DND-41 (cell line): ENCODE measurements at regions not wholly inside any gene's neighbourhood (a gene's known extent, or its start where the extent isn't known, plus 50 kb on each side); places are given as distances from the start of the nearest gene placed in this dataset.
"Not testable (repeated sequence)": the region's sequence is repeated elsewhere in the genome, so short reads cannot be mapped to it uniquely, and the experiment has no call there.

Experiments
- ATAC-seq: fragments of 200-7000 bp; cut with Tn5 transposase; 3 replicates; pipeline ENCODE4 v1.9.1; 2021; ENCODE audit warnings: low read depth; ENCODE audit not compliant: insufficient read depth
- DNase-seq: peaks from one replicate; pipeline ENCODE4 v3.0.0-alpha.2; 2020
- H2AFZ ChIP-seq: 2 replicates; pipeline ENCODE4 v1.6.0; 2012; ENCODE audit warnings: low read depth, low read length
- H3K27ac ChIP-seq: 2 replicates; pipeline ENCODE4 v1.5.1; 2012; ENCODE audit warnings: low read length, inconsistent platforms
- H3K27me3 ChIP-seq: fragments of 200-600 bp; sonication (generic); 2 replicates; pipeline ENCODE4 v1.6.0; 2012; ENCODE audit warnings: low read length, mild to moderate bottlenecking, inconsistent platforms; ENCODE audit not compliant: insufficient read depth, poor library complexity
- H3K36me3 ChIP-seq: 2 replicates; pipeline ENCODE4 v1.5.1; 2012; ENCODE audit warnings: low read length, inconsistent platforms; ENCODE audit not compliant: insufficient read depth
- H3K4me1 ChIP-seq: 2 replicates; pipeline ENCODE4 v1.5.1; 2012; ENCODE audit warnings: mild to moderate bottlenecking, low read length; ENCODE audit not compliant: insufficient read depth
- H3K4me2 ChIP-seq: 2 replicates; pipeline ENCODE4 v1.6.0; 2012; ENCODE audit warnings: mild to moderate bottlenecking, moderate library complexity, low read length, inconsistent platforms; ENCODE audit not compliant: insufficient read depth
- H3K4me3 ChIP-seq, 2 experiments: fragments of 200-600 bp in 1 of 2; shearing (Covaris generic) in 1 of 2; 2 replicates each; pipeline ENCODE4 v1.5.1; 2012 to 2016; ENCODE audit warnings: inconsistent platforms in 2 of 2, low read length in 2 of 2, mild to moderate bottlenecking in 2 of 2, low read depth in 1 of 2, moderate library complexity in 1 of 2
- H3K79me2 ChIP-seq: 2 replicates; pipeline ENCODE4 v1.6.0; 2012; ENCODE audit warnings: low read length, inconsistent platforms; ENCODE audit not compliant: insufficient read depth
- H3K9ac ChIP-seq: 2 replicates; pipeline ENCODE4 v1.6.0; 2012; ENCODE audit warnings: low read depth, mild to moderate bottlenecking, inconsistent platforms, low read length, moderate library complexity
- H3K9me3 ChIP-seq: 2 replicates; pipeline ENCODE4 v1.5.1; 2012; ENCODE audit warnings: low read length, moderate library complexity, mild to moderate bottlenecking, inconsistent platforms; ENCODE audit not compliant: insufficient read depth, severe bottlenecking
- H4K20me1 ChIP-seq: 2 replicates; pipeline ENCODE4 v1.6.0; 2012; ENCODE audit warnings: low read length; ENCODE audit not compliant: insufficient read depth
- EZH2 ChIP-seq: IDR thresholded peaks from 3 replicates; pipeline ENCODE4 v1.6.1; 2012; ENCODE audit warnings: borderline replicate concordance, low read depth, mild to moderate bottlenecking, moderate library complexity, low read length, inconsistent platforms; ENCODE audit not compliant: severe bottlenecking
- TF ChIP-seq, protein P1 (sequence below): IDR thresholded peaks from 2 replicates; pipeline ENCODE4 v1.5.1; 2012; ENCODE audit warnings: borderline replicate concordance, low read length, moderate library complexity, mild to moderate bottlenecking; ENCODE audit not compliant: poor library complexity, severe bottlenecking; ENCODE audit errors: extremely low read depth

DNA sequence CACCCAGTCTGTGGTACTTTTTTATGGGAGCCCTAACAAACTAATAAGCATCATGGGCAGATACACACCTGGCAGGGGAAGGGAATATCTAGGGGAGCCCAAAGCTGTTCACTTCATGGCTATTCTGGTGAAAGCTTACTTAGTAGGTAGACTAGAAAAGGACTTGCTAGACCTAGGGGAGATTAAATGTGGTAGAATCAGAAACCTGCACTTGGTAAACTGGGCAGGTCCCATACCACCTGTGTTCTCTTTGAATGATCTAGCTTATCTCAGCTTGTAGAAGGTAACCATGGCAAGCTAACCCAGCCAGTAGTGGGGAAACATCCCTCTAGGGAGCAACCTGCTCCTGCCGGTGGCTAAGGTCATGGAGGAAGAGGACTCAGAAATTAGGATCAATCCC is 113.9 kb upstream of the TMTC4 start:
- H3K4me1 ChIP-seq, result no peaks in the 10 kb centered on the region

DNA sequence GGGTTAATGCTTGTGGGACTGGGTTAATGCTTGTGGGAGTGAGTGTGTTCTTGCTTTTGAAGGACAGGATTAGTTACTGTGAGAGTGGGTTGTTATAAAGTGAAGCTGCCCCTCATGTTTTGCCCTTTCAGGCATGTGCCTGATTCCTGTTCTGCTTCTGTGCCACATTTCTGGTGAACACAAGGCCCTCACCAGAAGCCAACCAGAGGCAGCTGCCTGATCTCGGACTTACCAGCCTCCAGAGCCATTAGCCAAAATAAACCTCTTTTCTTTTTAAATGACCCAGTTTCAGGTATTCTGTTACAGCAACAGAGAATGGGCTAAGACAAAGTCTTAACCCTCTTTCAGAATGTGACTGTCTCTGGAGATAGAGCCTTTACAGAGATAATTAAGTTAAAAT is 113.3 kb upstream of the TMTC4 start:
- no peak overlapping the region for H3K4me3 ChIP-seq
- DNase-seq (no peak), ATAC-seq (no peak)
- H3K4me2 ChIP-seq, result no peak overlapping the region
- no peaks in the 10 kb centered on the region for H3K36me3 ChIP-seq
- no peak overlapping the region for H3K27ac ChIP-seq
- no peaks in the 10 kb centered on the region for H3K9me3 ChIP-seq
- no peaks in the 10 kb centered on the region for H3K79me2 ChIP-seq
- H4K20me1 ChIP-seq, result no peaks in the 10 kb centered on the region
- no peaks in the 10 kb centered on the region for H3K4me1 ChIP-seq
- peaks cover 3% of the 10 kb centered on the region for H3K27me3 ChIP-seq
- no peak overlapping the region for H2AFZ ChIP-seq
- TF ChIP-seq, protein P1, sequence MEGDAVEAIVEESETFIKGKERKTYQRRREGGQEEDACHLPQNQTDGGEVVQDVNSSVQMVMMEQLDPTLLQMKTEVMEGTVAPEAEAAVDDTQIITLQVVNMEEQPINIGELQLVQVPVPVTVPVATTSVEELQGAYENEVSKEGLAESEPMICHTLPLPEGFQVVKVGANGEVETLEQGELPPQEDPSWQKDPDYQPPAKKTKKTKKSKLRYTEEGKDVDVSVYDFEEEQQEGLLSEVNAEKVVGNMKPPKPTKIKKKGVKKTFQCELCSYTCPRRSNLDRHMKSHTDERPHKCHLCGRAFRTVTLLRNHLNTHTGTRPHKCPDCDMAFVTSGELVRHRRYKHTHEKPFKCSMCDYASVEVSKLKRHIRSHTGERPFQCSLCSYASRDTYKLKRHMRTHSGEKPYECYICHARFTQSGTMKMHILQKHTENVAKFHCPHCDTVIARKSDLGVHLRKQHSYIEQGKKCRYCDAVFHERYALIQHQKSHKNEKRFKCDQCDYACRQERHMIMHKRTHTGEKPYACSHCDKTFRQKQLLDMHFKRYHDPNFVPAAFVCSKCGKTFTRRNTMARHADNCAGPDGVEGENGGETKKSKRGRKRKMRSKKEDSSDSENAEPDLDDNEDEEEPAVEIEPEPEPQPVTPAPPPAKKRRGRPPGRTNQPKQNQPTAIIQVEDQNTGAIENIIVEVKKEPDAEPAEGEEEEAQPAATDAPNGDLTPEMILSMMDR, result no peak
- TF ChIP-seq EZH2, result no peak
- H3K9ac ChIP-seq, result no peak overlapping the region

More for the DNA sequence above, 113.9 kb upstream of the TMTC4 start:
- Histone ChIP-seq H3K27ac (no peak overlapping the region), H3K79me2 (no peaks in the 10 kb centered on the region), H3K9me3 (no peaks in the 10 kb centered on the region), H3K4me3 (no peak overlapping the region), H3K4me2 (no peak overlapping the region), H4K20me1 (no peaks in the 10 kb centered on the region), H3K36me3 (no peaks in the 10 kb centered on the region), H3K9ac (no peak overlapping the region), H3K27me3 (peaks cover 3% of the 10 kb centered on the region), H2AFZ (no peak overlapping the region)
- DNase-seq (no peak), ATAC-seq (no peak)
- no peak for TF ChIP-seq EZH2
- TF ChIP-seq, protein P1, result no peak

DNA sequence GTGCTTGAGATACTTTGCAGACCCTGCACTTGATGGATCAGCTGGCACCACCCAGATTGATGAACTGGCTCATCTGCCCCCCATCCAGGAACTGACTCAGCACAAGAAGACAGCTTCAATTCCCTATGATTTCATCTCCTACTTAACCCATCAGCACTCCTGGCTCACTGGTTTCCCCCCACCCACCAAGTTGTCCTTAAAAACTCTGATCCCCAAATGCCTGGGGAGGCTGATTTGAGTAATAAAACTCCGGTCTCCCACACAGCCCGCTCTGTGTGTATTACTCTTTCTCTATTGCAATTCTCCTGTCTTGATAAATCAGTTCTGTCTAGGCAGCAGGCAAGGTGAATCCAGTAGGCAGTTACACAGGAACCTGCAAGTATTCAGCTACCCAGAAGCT is 102.1 kb upstream of the TMTC4 start:
- H3K27me3 ChIP-seq, H3K4me1 ChIP-seq, DNase-seq, H3K79me2 ChIP-seq, H3K36me3 ChIP-seq, H3K4me2 ChIP-seq, H3K9me3 ChIP-seq, ATAC-seq, H3K27ac ChIP-seq, H3K4me3 ChIP-seq, H2AFZ ChIP-seq, H3K9ac ChIP-seq, H4K20me1 ChIP-seq: not testable (repeated sequence)

DNA sequence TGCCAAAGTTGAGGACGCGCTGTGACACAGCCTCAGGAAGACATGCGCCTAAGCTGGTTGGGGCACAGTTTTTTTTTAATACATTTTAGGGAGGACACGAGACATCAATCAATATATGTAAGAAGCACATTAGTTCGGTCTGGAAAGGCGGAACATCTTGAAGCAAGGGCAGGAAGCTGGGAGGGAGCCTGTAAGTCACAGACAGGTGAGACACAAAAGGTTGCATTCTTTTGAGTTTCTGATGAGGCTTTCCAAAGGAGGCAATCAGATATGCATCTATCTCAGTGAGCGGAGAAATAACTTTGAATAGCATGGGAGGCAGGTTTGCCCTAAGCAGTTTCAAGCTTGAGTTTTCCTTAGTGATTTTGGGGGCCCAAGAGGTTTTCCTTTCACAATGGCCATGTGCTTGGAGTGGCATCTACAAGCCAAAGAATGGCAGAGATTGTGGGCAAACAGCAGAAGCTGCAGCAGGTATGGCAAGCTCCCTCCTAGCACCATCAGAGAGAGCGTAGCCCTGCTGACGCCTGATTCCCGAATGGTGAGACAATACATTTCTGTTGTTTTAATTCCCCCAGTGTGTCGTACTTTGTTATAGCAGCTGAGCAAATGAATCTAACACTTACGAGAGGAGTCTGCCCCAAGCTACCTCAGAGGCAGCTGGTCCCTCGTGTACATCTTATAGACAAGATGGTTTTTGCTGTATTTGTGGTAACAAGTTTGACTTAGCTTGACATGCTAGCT is 99.5 kb upstream of the TMTC4 start:
- Histone ChIP-seq H3K27ac (no peak overlapping the region), H3K79me2 (no peaks in the 10 kb centered on the region), H3K4me3 (no peak overlapping the region), H3K4me2 (no peak overlapping the region), H4K20me1 (no peaks in the 10 kb centered on the region), H3K4me1 (no peaks in the 10 kb centered on the region), H3K9me3 (no peaks in the 10 kb centered on the region), H3K9ac (no peak overlapping the region), H2AFZ (no peak overlapping the region), H3K36me3 (no peaks in the 10 kb centered on the region), H3K27me3 (no peaks in the 10 kb centered on the region)
- TF ChIP-seq, protein P1, result no peak
- TF ChIP-seq EZH2, result no peak
- no peak for DNase-seq
- ATAC-seq, result no peak
